ENCODE measurements at regions not wholly inside any gene's neighbourhood (a gene's known extent, or its start where the extent isn't known, plus 50 kb on each side); places are given as distances from the start of the nearest gene placed in this dataset.

- TF ChIP-seq CTCF (IDR thresholded peaks at IDR 0.05), result no peak
- no peak for ATAC-seq (ENCODE audit: low FRiP score)
Measured at GRCh38 chr5:91535499-91535898, 152.4 kb upstream of the ARRDC3 start.

GRCh38 chr5:91534332-91534731 lies 151.2 kb upstream of the ARRDC3 start:
- ATAC-seq (ENCODE audit: low FRiP score), result no peak
- DNase-seq (ENCODE audit: low spot score), result no peak
- TF ChIP-seq CTCF (IDR thresholded peaks at IDR 0.05), result no peak

More at GRCh38 chr5:91535499-91535898, 152.4 kb upstream of the ARRDC3 start:
- DNase-seq (ENCODE audit: low spot score), result no peak

- DNase-seq (ENCODE audit: low spot score) (no peak), ATAC-seq (ENCODE audit: low FRiP score) (no peak)
- TF ChIP-seq CTCF (IDR thresholded peaks at IDR 0.05), result no peak
Measured at GRCh38 chr5:91532779-91533178, 149.7 kb upstream of the ARRDC3 start.

- no peak for TF ChIP-seq CTCF (IDR thresholded peaks at IDR 0.05)
- ATAC-seq (ENCODE audit: low FRiP score) (no peak), DNase-seq (ENCODE audit: low spot score) (no peak)
Measured at GRCh38 chr5:91532281-91532680, 149.2 kb upstream of the ARRDC3 start.

GRCh38 chr5:91528831-91529230 lies 145.7 kb upstream of the ARRDC3 start:
- no peak for DNase-seq (ENCODE audit: low spot score)
- TF ChIP-seq CTCF (IDR thresholded peaks at IDR 0.05), result no peak
- ATAC-seq (ENCODE audit: low FRiP score), result no peak

GRCh38 chr5:91521785-91522184 lies 138.7 kb upstream of the ARRDC3 start:
- DNase-seq (ENCODE audit: low spot score), result no peak
- no peak for TF ChIP-seq CTCF (IDR thresholded peaks at IDR 0.05)
- no peak for ATAC-seq (ENCODE audit: low FRiP score)

GRCh38 chr5:91521334-91521733 lies 138.2 kb upstream of the ARRDC3 start:
- no peak for TF ChIP-seq CTCF (IDR thresholded peaks at IDR 0.05)
- ATAC-seq (ENCODE audit: low FRiP score), result no peak
- no peak for DNase-seq (ENCODE audit: low spot score)
